Testis (tissue), 2 donors: ENCODE measurements at regions not wholly inside any gene's neighbourhood (a gene's known extent, or its start where the extent isn't known, plus 50 kb on each side); places are given as distances from the start of the nearest gene placed in this dataset.

Source experiments
- DNase-seq: peaks from one replicate; pipeline ENCODE4 v3.0.0-alpha.2; 2019
- H3K27ac ChIP-seq, 2 donors: fragments of 200-600 bp; sonication (generic); one replicate each; pipeline ENCODE4 v1.5.1; 2019
- H3K27me3 ChIP-seq: fragments of 200-600 bp; sonication (generic); one replicate; pipeline ENCODE4 v1.5.1; 2019
- H3K36me3 ChIP-seq: fragments of 200-600 bp; sonication (generic); one replicate; pipeline ENCODE4 v1.5.1; 2017; ENCODE audit warnings: low read depth; ENCODE audit errors: missing control alignments
- H3K4me1 ChIP-seq: fragments of 200-600 bp; sonication (generic); one replicate; pipeline ENCODE4 v1.5.1; 2019
- H3K4me3 ChIP-seq, 2 donors: fragments of 200-600 bp; sonication (generic); one replicate each; pipeline ENCODE4 v1.5.1; 2017 to 2019
- H3K9me3 ChIP-seq: fragments of 200-600 bp; sonication (generic); one replicate; pipeline ENCODE4 v1.5.1; 2017
- CTCF ChIP-seq, 3 experiments: fragments of 450-650 bp in 2 of 3; fragments of 200-600 bp in 1 of 3; sonication (generic) in 1 of 3; IDR thresholded peaks; one replicate each; pipeline ENCODE4 v1.5.1; 2016 to 2019; ENCODE audit warnings: antibody characterized with exemption in 3 of 3, mild to moderate bottlenecking in 2 of 3, moderate library complexity in 1 of 3
- POLR2A ChIP-seq: fragments of 450-650 bp; IDR thresholded peaks from one replicate; pipeline ENCODE4 v1.6.1; 2017; ENCODE audit warnings: antibody characterized with exemption, mild to moderate bottlenecking, moderate library complexity
- WGBS, 2 donors: methylation state at CpG; one replicate each; pipeline ENCODE4 v1.1.5; 2018; 5-methylcytosine and 5-hydroxymethylcytosine counted together
- intact Hi-C: fragments of 100-400 bp; cut with DNase I; formaldehyde crosslinking; loops from one replicate; pipeline ENCODE4 v1.15.1; 2023; ENCODE audit warnings: low total_unique reads

DNA sequence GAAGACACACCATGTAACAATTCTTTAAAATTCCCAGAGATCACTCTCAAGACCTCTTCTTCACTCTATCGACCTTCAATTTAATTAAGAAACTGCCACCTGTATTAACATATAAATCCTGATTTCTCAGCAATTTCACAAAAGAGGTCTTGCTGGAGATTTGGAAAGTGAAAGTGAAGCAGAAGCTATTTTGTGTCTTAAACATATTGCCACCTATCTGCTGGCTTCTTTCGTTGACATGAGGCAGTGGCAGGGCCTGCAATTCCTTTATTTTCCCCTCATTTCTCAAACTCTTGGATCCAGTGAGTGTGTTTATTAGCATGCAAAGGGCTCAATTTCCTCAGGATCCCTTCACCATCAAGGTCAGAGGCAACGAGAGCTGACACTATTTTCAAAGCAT is 780.2 kb upstream of the SLITRK1 start:
- Histone ChIP-seq H3K4me1 (no peaks in the 10 kb centered on the region), H3K9me3 (no peaks in the 10 kb centered on the region), H3K27ac (no peak overlapping the region), H3K4me3 (no peak overlapping the region), H3K27me3 (no peaks in the 10 kb centered on the region), H3K36me3 (no peaks in the 10 kb centered on the region)
- WGBS, 2 donors, result 84 to 89% methylated on average over 3 of the region's 3 CpGs
- DNase-seq, result no peak
- TF ChIP-seq CTCF (IDR thresholded peaks at IDR 0.05) (no peak), POLR2A (no peak)
- intact Hi-C loops, result no loop called here

- no peaks in the 10 kb centered on the region for H3K9me3 ChIP-seq
- H3K27ac ChIP-seq, result no peak overlapping the region
- no peaks in the 10 kb centered on the region for H3K36me3 ChIP-seq
- no peak overlapping the region for H3K4me3 ChIP-seq
- TF ChIP-seq CTCF (IDR thresholded peaks at IDR 0.05) (no peak), POLR2A (no peak)
- H3K27me3 ChIP-seq, result no peaks in the 10 kb centered on the region
- intact Hi-C loops, result no loop called here
- H3K4me1 ChIP-seq, result no peaks in the 10 kb centered on the region
- DNase-seq, result no peak
- 82 to 88% methylated on average over 5 of the region's 5 CpGs for WGBS, 2 donors
Measured at GRCh38 chr13:84661718-84662117, 779.4 kb upstream of the SLITRK1 start.

DNA sequence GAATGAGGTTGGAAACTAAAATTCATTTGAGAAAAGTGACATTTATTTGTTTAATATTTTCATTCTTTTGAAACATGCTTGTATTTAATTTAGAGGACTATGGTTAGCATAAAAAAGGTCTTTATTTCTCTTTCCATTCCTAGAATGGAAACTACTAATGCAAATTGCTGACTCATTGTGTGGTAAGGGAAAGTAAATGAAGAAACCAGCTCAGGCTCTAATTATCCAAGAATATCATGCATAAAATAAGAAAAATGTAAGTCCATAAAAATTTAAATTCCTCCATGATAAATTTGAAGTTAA is 777.0 kb upstream of the SLITRK1 start:
- H3K4me3 ChIP-seq, result no peak overlapping the region
- H3K9me3 ChIP-seq, result no peaks in the 10 kb centered on the region
- no peaks in the 10 kb centered on the region for H3K4me1 ChIP-seq
- no peaks in the 10 kb centered on the region for H3K27me3 ChIP-seq
- intact Hi-C loops, result no loop called here
- H3K27ac ChIP-seq, result no peak overlapping the region
- TF ChIP-seq CTCF (IDR thresholded peaks at IDR 0.05) (no peak), POLR2A (no peak)
- no peaks in the 10 kb centered on the region for H3K36me3 ChIP-seq
- DNase-seq, result no peak

- 64 to 74% methylated on average over 3 of the region's 3 CpGs for whole genome bisulfite sequencing, 2 donors
- H3K4me3 ChIP-seq, result no peak overlapping the region
Measured at GRCh38 chr13:84658491-84659358, 776.5 kb upstream of the SLITRK1 start.

More at GRCh38 chr13:84658491-84659358, 776.5 kb upstream of the SLITRK1 start:
- Histone ChIP-seq H3K9me3 (no peaks in the 10 kb centered on the region), H3K36me3 (no peaks in the 10 kb centered on the region), H3K27me3 (no peaks in the 10 kb centered on the region), H3K27ac (no peak overlapping the region), H3K4me1 (no peaks in the 10 kb centered on the region)
- DNase-seq, result no peak
- TF ChIP-seq POLR2A, result no peak
- TF ChIP-seq CTCF (IDR thresholded peaks at IDR 0.05), result no peak
- intact Hi-C loops, result no loop called here
